ENCODE measurements at regions not wholly inside any gene's neighbourhood (a gene's known extent, or its start where the extent isn't known, plus 50 kb on each side); places are given as distances from the start of the nearest gene placed in this dataset.

- DNase-seq: no peak
- no peaks in the 10 kb centered on the region for H3K36me3 ChIP-seq
- H3K4me1 ChIP-seq: no peaks in the 10 kb centered on the region
- intact Hi-C loops (cut with DNase I; ENCODE audit: low total_unique reads): no loop called here
- H3K27ac ChIP-seq: no peak overlapping the region
- no peaks in the 10 kb centered on the region for H3K27me3 ChIP-seq
- no peaks in the 10 kb centered on the region for H3K9me3 ChIP-seq
- TF ChIP-seq POLR2A (IDR thresholded peaks at IDR 0.05) (no peak), CTCF (IDR thresholded peaks at IDR 0.05) (no peak)
- no peak overlapping the region for H3K4me3 ChIP-seq
These were observed 564.3 kb upstream of the MARCKS start for GRCh38 chr6:113292646-113293422.

GRCh38 chr6:113293423-113293740, 563.8 kb upstream of the MARCKS start:
- TF ChIP-seq CTCF (IDR thresholded peaks at IDR 0.05): no peak
- no peak for TF ChIP-seq POLR2A (IDR thresholded peaks at IDR 0.05)
- Histone ChIP-seq H3K4me1 (no peaks in the 10 kb centered on the region), H3K9me3 (no peaks in the 10 kb centered on the region), H3K27ac (no peak overlapping the region), H3K27me3 (no peaks in the 10 kb centered on the region), H3K4me3 (no peak overlapping the region), H3K36me3 (no peaks in the 10 kb centered on the region)
- intact Hi-C loops (cut with DNase I; ENCODE audit: low total_unique reads): no loop called here
- no peak for DNase-seq

- no peaks in the 10 kb centered on the region for H3K27me3 ChIP-seq
- H3K27ac ChIP-seq: no peak overlapping the region
- no peak overlapping the region for H3K4me3 ChIP-seq
- no peaks in the 10 kb centered on the region for H3K9me3 ChIP-seq
- no peak for DNase-seq
- H3K4me1 ChIP-seq: no peaks in the 10 kb centered on the region
- no peak for TF ChIP-seq CTCF (IDR thresholded peaks at IDR 0.05)
- no peak for TF ChIP-seq POLR2A (IDR thresholded peaks at IDR 0.05)
- intact Hi-C loops (cut with DNase I; ENCODE audit: low total_unique reads): no loop called here
- no peaks in the 10 kb centered on the region for H3K36me3 ChIP-seq
These were observed 557.6 kb upstream of the MARCKS start for GRCh38 chr6:113299531-113299930.

GRCh38 chr6:113301651-113302050, 555.5 kb upstream of the MARCKS start:
- intact Hi-C loops (cut with DNase I; ENCODE audit: low total_unique reads): no loop called here
- DNase-seq: no peak

GRCh38 chr6:113304116-113304515, 553.0 kb upstream of the MARCKS start:
- H3K36me3 ChIP-seq: no peaks in the 10 kb centered on the region
- intact Hi-C loops (cut with DNase I; ENCODE audit: low total_unique reads): no loop called here
- H3K4me1 ChIP-seq: no peaks in the 10 kb centered on the region
- no peak for DNase-seq
- no peak for TF ChIP-seq POLR2A (IDR thresholded peaks at IDR 0.05)
- no peak for TF ChIP-seq CTCF (IDR thresholded peaks at IDR 0.05)
- no peak overlapping the region for H3K27ac ChIP-seq
- no peaks in the 10 kb centered on the region for H3K27me3 ChIP-seq
- no peak overlapping the region for H3K4me3 ChIP-seq
- H3K9me3 ChIP-seq: no peaks in the 10 kb centered on the region

More at GRCh38 chr6:113301651-113302050, 555.5 kb upstream of the MARCKS start:
- no peak for TF ChIP-seq POLR2A (IDR thresholded peaks at IDR 0.05)
- no peaks in the 10 kb centered on the region for H3K4me1 ChIP-seq
- H3K4me3 ChIP-seq: no peak overlapping the region
- H3K36me3 ChIP-seq: no peaks in the 10 kb centered on the region
- H3K27me3 ChIP-seq: no peaks in the 10 kb centered on the region
- H3K9me3 ChIP-seq: no peaks in the 10 kb centered on the region
- H3K27ac ChIP-seq: no peak overlapping the region
